ENCODE measurements at regions not wholly inside any gene's neighbourhood (a gene's known extent, or its start where the extent isn't known, plus 50 kb on each side); places are given as distances from the start of the nearest gene placed in this dataset.

GRCh38 chr10:29105516-29106215 is 183.2 kb upstream of the LYZL1 start:
- intact Hi-C loops (cut with micrococcal nuclease): no loop called here

- intact Hi-C loops (cut with micrococcal nuclease): no loop called here
Measured at GRCh38 chr10:29106287-29106686, 182.6 kb upstream of the LYZL1 start.

DNA sequence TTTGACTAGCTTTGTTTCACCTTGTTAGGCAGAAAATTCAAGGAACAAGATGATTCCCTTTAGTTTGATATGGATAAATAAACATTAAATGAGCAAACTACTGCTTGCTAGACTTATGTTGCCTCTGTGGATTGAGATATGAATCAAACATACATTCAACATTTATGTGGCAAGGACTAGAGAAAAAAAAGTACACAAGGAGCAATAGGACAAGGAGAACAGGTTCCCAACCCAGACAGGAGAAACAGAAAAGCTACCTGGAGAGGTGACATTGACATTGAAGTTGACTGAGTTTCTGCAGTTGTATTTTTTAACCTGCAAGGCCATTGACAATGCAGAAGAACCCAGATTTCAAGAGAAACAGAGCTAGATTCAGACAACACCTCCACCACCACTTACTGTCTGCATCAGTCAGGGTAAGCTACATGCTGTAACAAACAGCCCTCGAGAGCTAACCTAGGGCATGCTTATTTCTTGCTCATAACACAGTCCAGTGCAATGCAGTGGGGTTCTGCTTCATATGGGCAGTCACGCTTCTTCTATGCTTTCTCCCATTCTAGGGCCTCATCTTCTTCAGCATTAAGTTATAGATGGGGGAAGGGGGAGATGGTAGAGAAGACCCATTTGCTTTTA is 180.9 kb upstream of the LYZL1 start:
- intact Hi-C loops (cut with micrococcal nuclease): no loop called here

- intact Hi-C loops (cut with micrococcal nuclease): no loop called here
Measured at GRCh38 chr10:29109707-29110571, 178.9 kb upstream of the LYZL1 start.

GRCh38 chr10:29112827-29113615 is 175.8 kb upstream of the LYZL1 start:
- intact Hi-C loops (cut with micrococcal nuclease): no loop called here

DNA sequence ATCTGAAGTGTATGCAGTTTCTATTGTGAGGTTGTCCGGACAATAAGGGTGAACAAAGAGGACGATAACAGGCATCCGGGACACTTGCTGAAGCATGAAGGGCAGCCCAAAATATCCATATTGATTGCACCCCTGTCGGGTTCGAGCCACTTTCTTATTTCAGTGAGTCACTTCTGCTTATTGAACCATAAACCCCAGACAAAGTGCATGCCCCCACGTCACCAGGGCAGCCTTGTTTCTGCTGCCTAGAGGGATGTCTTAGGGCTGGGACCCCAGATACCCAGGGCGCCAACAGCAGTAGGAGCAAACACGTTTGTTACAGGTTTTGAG is 175.3 kb upstream of the LYZL1 start:
- intact Hi-C loops (cut with micrococcal nuclease): no loop called here

GRCh38 chr10:29114141-29114540 is 174.7 kb upstream of the LYZL1 start:
- intact Hi-C loops (cut with micrococcal nuclease): no loop called here

GRCh38 chr10:29117781-29118180 is 171.1 kb upstream of the LYZL1 start:
- intact Hi-C loops (cut with micrococcal nuclease): no loop called here

DNA sequence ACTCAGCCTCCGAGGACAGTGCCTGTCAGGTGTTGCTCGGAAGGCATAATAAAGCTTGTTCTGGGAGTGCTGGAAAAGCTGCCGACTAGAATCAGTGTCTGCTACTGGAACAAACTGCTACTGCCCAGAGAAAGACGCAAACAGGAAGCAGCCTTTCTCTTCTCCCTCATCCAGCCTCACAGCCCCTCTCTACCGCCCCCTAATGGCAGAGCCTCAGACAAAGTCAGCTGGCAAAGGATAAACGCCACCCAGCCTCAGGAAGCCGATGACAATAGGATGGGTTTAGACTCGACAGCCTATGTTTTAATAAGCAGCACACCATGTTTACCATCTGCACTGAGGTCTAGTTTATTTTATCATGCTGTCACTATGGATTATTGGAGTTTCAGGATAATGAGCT is 169.5 kb upstream of the LYZL1 start:
- intact Hi-C loops (cut with micrococcal nuclease): no loop called here

DNA sequence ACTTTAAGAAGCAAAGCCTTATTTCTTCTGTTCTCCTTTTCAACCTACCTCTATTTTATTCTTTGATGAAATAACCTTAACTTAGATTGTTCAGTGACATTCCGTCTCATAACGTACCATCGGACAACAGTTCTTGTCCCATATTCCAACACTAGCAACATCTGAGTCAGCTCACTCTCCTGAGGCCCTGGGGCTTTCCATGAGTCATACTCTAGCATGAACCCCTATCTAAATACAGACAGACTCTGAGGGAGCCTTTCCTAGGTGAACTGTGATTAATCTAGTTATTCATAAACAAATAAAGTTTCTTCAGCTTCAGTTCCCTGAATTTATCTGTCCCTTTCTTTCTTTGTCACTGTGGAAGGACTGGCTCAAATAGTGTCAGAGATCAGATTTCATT is 168.7 kb upstream of the LYZL1 start:
- intact Hi-C loops (cut with micrococcal nuclease): no loop called here

DNA sequence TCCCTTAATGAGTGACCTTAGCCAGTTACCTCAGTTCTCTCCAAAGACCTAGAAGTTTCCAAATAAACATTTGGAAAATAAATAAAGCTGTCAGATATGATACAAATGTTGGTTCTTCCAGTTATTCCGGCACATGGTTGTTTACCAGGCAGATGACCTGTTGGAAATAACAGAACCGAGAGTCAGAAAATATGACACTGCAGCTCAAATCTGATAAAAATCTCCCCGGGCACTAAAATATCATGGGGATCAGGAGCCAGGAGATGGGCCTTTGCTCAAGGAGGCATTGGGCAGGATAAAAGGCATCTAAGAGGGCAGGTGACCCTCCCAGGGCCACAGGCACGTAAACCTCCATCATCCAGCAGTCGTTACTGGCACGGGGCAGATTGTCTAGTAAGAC is 164.0 kb upstream of the LYZL1 start:
- intact Hi-C loops (cut with micrococcal nuclease): no loop called here

- intact Hi-C loops (cut with micrococcal nuclease): no loop called here
Measured at GRCh38 chr10:29127037-29127700, 161.7 kb upstream of the LYZL1 start.

DNA sequence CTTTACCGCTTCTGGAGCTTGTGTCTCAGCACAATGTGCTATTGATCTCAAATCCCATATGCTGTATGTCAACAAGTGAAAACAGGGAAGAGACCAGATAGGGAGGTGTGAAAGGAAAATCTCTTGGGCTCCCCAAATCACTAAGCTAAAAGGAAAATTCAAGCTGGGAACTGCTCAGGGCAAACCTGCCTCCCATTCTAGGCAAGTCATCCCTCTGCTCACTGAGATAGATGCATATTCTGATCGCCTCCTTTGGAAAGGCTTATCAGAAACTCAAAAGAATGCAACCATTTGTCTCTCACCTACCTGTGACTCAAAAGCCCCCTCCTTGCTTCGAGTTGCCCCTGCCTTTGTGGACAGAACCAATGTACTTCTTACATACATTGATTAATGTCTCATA is 161.1 kb upstream of the LYZL1 start:
- intact Hi-C loops (cut with micrococcal nuclease): no loop called here

GRCh38 chr10:29130190-29130673 is 158.6 kb upstream of the LYZL1 start:
- intact Hi-C loops (cut with micrococcal nuclease): no loop called here

DNA sequence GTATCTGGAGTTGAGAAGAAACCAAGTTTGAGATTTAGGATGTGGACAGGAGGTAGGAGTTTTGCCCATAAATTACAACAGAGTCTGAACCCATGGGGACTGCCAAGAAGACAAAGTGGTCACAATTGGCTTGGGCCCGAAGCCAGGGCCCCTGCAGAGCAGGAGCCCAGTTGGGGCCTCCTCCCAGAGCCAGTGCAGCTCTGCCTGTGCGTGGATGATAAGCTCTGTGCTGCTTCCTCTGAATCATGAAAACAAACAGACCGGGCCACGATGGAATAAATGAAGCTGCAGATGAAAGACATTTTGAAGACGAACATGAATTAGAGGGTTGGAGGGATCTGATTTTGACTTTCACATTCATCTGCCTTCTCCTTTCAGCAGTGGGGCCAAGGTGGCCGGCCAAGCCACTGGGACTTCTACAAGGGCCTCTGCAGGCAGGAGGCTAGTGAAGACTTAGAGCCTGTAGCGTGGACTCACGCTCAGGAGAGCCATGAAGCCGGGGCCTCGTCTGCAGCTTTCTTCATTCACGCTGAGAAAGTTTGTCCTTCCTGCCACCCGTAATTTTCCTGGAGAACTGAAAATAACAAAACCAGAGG is 156.8 kb upstream of the LYZL1 start:
- intact Hi-C loops (cut with micrococcal nuclease): no loop called here

GRCh38 chr10:29132551-29133111 is 156.2 kb upstream of the LYZL1 start:
- intact Hi-C loops (cut with micrococcal nuclease): no loop called here

GRCh38 chr10:29135337-29135736 is 153.5 kb upstream of the LYZL1 start:
- intact Hi-C loops (cut with micrococcal nuclease): no loop called here

DNA sequence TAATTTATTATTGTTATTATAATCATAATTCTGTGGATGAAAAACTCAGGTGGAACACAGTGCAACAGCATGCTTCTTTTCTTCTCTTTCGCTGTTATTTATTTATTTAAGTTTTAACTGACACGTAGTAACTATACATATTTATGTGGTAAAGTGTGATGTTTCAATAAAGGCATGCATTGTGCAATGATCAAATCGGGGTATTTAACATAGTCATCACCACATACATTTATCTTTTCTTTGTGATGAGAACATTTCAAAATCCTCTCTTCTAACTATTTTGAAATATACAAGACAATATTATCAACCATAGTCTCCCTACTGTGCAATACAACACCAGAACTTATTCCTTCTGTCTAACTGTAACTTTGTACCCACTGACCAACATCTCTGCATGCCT is 152.5 kb upstream of the LYZL1 start:
- intact Hi-C loops (cut with micrococcal nuclease): no loop called here

- intact Hi-C loops (cut with micrococcal nuclease): no loop called here
Measured at GRCh38 chr10:29140151-29140550, 148.7 kb upstream of the LYZL1 start.

GRCh38 chr10:29140991-29141390 is 147.9 kb upstream of the LYZL1 start:
- intact Hi-C loops (cut with micrococcal nuclease): no loop called here
